WI38 (cell line): ENCODE measurements at regions not wholly inside any gene's neighbourhood (a gene's known extent, or its start where the extent isn't known, plus 50 kb on each side); places are given as distances from the start of the nearest gene placed in this dataset.
A peak's percentile ranks its signal among the peaks of the same experiment; 100 is the strongest.

Experiments used
- H3K4me3 ChIP-seq: 2 replicates; pipeline ENCODE4 v1.5.1; 2011; ENCODE audit warnings: low read depth, mild to moderate bottlenecking, control low read depth, low read length
- TF ChIP-seq, protein P1 (sequence below): IDR thresholded peaks from 2 replicates; pipeline ENCODE4 v1.5.1; 2012; ENCODE audit warnings: low read depth, mild to moderate bottlenecking, control low read depth, low read length

DNA sequence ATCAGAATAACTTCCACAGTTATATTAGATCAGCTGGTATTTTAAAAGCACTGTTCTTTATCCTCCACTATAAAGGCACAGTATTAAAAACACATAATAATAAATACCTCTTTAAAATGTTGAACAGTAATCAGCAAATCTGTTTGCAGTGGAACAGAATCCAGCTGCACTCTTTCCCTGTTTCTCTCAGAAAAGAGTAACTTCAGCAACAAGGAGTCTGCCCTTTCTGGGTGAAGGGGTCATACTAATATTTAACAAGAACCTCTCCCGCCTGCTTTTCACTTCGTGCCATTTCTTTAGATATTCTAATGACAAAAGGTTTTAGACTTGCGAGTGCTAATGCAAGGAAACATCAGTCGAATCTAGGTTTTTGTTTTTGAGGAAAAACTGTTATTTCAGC lies 194.2 kb upstream of the FMN2 start:
- TF ChIP-seq, protein P1, sequence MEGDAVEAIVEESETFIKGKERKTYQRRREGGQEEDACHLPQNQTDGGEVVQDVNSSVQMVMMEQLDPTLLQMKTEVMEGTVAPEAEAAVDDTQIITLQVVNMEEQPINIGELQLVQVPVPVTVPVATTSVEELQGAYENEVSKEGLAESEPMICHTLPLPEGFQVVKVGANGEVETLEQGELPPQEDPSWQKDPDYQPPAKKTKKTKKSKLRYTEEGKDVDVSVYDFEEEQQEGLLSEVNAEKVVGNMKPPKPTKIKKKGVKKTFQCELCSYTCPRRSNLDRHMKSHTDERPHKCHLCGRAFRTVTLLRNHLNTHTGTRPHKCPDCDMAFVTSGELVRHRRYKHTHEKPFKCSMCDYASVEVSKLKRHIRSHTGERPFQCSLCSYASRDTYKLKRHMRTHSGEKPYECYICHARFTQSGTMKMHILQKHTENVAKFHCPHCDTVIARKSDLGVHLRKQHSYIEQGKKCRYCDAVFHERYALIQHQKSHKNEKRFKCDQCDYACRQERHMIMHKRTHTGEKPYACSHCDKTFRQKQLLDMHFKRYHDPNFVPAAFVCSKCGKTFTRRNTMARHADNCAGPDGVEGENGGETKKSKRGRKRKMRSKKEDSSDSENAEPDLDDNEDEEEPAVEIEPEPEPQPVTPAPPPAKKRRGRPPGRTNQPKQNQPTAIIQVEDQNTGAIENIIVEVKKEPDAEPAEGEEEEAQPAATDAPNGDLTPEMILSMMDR, result no peak
- no peak overlapping the region for H3K4me3 ChIP-seq

DNA sequence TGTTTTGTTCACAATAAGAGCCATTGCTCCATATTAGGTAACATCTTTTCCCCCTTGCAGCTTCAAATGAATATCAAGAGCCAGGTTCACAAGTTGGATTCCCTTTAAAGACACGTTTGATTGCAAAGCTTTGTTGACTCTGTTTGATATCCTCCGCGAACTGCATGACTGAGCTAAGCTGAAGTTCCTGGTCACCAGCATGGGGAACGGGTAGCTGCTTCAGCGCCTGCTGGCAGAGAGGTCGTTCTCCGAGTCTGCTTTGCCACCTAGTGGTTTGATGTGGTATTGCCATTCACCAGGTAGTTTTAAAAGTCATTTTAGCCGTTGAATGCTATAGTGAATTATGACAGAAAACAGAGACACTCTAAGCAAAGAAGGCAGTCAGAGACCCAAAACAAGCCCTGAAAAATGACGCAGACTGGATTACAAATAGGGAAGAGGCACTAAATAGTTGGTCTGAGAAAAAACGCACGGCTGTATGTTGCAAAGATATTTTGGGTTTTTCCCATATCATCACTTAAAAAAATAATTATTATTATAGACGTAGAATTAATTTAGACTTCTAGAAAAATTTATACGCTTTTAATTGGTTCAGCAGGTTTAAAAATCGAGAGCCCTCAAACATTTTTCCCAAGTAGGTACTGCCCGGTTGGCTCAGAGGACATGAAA lies 193.5 kb upstream of the FMN2 start:
- H3K4me3 ChIP-seq, result no peak overlapping the region
- TF ChIP-seq, protein P1, result peak; percentile 86

DNA sequence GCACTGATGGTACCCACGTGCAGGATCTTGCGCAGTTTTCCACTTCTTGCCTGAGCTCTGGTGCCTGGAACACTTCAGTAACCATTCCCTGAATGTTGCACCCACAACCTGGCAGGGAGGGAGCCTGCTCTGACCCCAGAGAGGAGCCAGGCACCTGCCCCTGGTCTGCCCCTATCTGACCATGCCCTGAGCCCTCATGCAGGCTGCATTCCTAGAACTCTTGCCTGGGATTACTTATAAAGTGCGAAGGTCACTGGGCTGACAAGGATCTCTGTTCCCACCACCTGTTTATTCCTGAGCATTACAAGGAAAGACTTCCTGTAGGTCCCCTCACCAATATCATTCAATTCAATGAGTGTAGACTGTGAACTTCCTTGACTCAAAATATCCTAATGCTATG lies 191.9 kb upstream of the FMN2 start:
- H3K4me3 ChIP-seq, result no peak overlapping the region
- TF ChIP-seq, protein P1, result no peak

DNA sequence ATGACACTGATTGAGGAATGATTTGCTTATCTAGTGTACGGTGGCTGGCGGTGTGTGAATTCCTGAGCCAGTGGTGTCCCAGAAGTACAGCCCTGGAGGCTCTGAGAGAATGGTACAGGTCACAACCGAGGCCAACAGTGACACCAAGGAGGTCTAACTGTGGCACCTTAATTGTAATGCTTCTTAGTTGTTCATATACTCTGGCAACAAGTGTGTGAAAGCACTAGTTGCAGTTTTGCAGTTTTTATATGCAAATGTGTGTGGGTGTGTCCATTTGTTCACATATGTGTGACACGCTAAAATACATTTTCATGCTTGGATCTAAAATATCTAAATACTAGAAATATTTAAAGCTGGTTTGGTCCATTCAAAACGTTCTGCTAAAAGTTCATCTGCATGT lies 185.3 kb upstream of the FMN2 start:
- TF ChIP-seq, protein P1, result no peak
- no peak overlapping the region for H3K4me3 ChIP-seq

DNA sequence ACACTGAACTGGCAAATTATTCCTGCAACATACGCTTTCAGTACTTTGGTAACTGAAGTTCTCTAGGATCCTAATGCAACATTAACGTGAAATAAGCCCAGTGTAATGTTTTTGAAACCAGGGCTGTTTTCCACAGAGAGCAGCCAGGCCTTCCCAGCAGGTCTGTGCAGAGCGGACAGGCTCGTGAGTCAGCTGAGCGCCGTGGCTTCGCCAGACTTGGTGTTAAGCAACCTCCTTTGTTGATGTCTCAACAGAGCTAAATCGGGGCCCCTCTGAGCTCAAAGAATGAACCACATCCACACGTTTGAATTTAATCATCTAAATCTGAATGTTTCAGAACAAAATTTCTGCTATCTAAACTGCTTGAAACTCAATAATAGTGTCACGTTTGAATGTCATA lies 181.8 kb upstream of the FMN2 start:
- TF ChIP-seq, protein P1, result no peak
- H3K4me3 ChIP-seq, result no peak overlapping the region

DNA sequence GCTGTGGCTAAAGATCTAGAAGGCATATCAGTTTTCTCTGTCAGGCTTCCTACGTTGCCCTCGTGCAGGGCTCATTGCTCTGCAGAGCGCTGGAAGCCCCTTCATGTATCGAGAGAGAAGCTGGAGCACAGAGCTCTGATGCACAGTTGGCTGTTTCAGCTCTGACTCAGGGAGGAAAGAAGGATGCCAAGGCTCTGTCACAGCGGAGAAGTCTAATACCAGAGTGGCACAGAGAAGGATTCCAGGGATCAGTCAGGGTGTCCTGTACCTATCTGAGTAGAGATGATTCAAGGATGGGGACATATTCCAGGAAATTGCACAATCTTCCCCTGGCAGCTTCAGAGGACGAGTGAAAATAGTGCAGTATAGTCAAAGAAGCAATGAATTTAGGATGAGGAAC lies 179.2 kb upstream of the FMN2 start:
- no peak overlapping the region for H3K4me3 ChIP-seq
- TF ChIP-seq, protein P1, result no peak

DNA sequence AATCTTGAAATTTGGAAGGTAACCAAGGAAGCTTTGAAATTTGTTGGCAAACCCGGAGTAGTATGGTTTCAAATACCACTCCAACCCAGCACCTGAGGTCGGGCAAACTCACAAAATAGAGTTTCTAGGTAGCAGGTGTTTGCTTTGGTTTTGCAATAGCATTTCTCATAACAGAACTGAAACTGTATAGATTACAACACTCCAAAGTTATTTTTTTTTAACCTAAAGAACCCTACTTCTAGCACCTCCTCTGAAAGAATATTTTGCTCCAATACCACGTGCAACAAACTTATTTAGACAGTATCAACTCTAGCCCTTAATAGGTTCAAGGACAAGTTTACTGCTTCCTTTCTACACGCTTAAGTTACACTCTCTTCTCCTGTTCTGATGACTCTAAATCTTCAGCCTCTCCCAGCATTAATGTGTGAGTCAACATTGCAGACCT lies 178.5 kb upstream of the FMN2 start:
- no peak overlapping the region for H3K4me3 ChIP-seq
- TF ChIP-seq, protein P1, result no peak
